MG63 (cell line): ENCODE measurements at regions not wholly inside any gene's neighbourhood (a gene's known extent, or its start where the extent isn't known, plus 50 kb on each side); places are given as distances from the start of the nearest gene placed in this dataset.
"Not testable (repeated sequence)": the region's sequence is repeated elsewhere in the genome, so short reads cannot be mapped to it uniquely, and the experiment has no call there.

Experiments
- DNase-seq: peaks from one replicate; pipeline ENCODE4 v3.0.0-alpha.2; 2020
- H3K27me3 ChIP-seq: fragments of 250-450 bp; sonication (Bioruptor Pico); 2 replicates; pipeline ENCODE4 v1.5.1; 2020; ENCODE audit warnings: mild to moderate bottlenecking, moderate library complexity
- H3K36me3 ChIP-seq: fragments of 250-450 bp; sonication (Bioruptor Pico); 2 replicates; pipeline ENCODE4 v1.5.1; 2020; ENCODE audit warnings: mild to moderate bottlenecking, moderate library complexity
- H3K4me3 ChIP-seq: fragments of 250-450 bp; sonication (Bioruptor Pico); 2 replicates; pipeline ENCODE4 v1.5.1; 2020; ENCODE audit warnings: mild to moderate bottlenecking, moderate library complexity
- H3K9me3 ChIP-seq: fragments of 250-450 bp; sonication (Bioruptor Pico); 2 replicates; pipeline ENCODE4 v1.5.1; 2020; ENCODE audit warnings: mild to moderate bottlenecking, moderate library complexity

DNA sequence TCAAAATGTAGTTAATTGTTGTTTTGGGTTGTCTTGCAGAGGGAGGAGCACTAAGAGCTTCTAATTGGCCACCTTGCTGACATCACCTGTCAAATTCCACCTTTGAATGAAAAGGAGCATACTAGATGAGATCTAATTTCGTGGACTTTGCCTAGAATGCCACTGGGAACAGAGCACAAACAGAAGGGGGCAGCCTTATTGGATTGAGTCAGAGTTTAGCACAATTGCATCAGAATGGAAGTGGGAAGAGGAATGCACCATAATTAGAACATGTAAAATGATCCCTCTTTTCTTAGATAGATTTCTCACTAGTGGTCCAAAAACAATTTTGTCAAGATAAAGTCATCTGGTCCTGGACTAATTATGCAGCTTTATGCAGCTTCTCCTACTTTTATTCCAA lies 1552.2 kb downstream of the PCDH9 start:
- H3K4me3 ChIP-seq: no peak overlapping the region
- no peaks in the 10 kb centered on the region for H3K36me3 ChIP-seq
- DNase-seq: no peak
- peaks cover 6% of the 10 kb centered on the region; the same call in 1 of the 2 replicates for H3K9me3 ChIP-seq
- H3K27me3 ChIP-seq: no peaks in the 10 kb centered on the region

GRCh38 chr13:65675383-65675782 lies 1554.8 kb downstream of the PCDH9 start:
- not testable (repeated sequence) for DNase-seq, H3K4me3 ChIP-seq, H3K36me3 ChIP-seq, H3K9me3 ChIP-seq, H3K27me3 ChIP-seq

GRCh38 chr13:65670014-65670625 lies 1560.0 kb downstream of the PCDH9 start:
- Histone ChIP-seq H3K27me3 (no peaks in the 10 kb centered on the region), H3K9me3 (peaks cover 6% of the 10 kb centered on the region), H3K4me3 (no peak overlapping the region), H3K36me3 (no peaks in the 10 kb centered on the region)
- no peak for DNase-seq

DNA sequence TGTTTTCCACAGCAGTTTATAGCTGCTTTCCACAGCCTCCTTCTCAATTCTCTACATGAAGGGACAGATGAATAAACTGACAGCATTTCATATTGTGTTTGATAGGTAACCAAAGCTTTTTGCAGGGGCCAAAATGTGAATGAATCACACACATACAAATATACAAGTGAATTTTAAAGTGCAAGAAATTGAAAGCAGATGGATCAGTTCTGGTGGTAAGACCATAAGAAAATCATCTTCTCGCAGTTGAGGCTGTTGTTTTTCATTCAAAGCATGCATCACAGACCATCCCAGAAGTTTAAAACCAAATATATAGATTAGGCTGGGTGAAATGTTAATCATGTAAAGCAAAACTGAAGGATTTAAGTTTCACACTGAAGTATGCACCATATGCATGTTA lies 1569.4 kb downstream of the PCDH9 start:
- H3K4me3 ChIP-seq: no peak overlapping the region
- no peaks in the 10 kb centered on the region for H3K27me3 ChIP-seq
- DNase-seq: no peak
- no peaks in the 10 kb centered on the region for H3K36me3 ChIP-seq
- H3K9me3 ChIP-seq: 0 out of 2 replicates have a peak, but pooled peaks cover 2% of the 10 kb centered on the region

GRCh38 chr13:65656740-65657329 lies 1573.3 kb downstream of the PCDH9 start:
- DNase-seq: no peak
- H3K4me3 ChIP-seq: no peak overlapping the region
- H3K36me3 ChIP-seq: no peaks in the 10 kb centered on the region
- no peaks in the 10 kb centered on the region for H3K27me3 ChIP-seq
- no peaks in the 10 kb centered on the region for H3K9me3 ChIP-seq

DNA sequence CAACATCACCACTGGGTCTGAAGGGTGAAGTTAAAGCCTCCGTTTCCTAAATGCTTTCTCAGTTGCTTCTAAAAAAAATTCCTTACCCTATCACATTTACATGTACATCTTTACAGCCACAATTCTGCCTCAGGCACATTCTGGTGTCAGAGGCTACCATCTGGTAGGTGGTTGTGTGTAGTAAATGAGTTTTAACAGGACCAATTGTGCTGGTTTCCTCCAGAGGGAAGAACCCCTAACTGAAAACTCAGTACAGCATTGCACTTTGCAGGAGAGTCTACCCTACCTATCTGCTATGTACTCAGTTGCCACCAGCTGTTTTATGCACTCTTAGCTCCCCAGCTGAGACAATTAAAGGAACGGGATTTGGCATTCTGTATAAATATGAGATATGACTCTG lies 1576.5 kb downstream of the PCDH9 start:
- Histone ChIP-seq H3K27me3 (no peaks in the 10 kb centered on the region), H3K9me3 (no peaks in the 10 kb centered on the region), H3K4me3 (no peak overlapping the region), H3K36me3 (no peaks in the 10 kb centered on the region)
- DNase-seq: no peak

DNA sequence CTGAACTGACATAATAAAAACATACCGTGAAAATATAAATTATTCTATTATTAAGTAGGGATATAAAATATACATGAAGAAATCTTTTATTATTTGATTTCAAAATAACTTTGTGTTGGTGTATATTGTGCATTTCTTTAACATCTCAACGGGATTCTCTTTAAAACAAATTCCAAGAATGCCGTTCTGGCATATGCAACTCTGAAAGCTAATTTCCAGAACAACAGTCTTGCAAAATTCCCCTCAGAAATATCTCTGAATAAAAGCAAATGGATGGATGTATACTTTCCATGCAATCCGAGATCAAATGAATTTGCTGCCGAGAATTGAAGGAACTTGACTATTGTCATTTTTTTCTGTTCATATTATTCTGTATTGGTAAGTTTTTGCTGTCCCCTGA lies 1579.8 kb downstream of the PCDH9 start:
- Histone ChIP-seq H3K36me3 (no peaks in the 10 kb centered on the region), H3K27me3 (no peaks in the 10 kb centered on the region), H3K9me3 (no peaks in the 10 kb centered on the region), H3K4me3 (no peak overlapping the region)
- no peak for DNase-seq

DNA sequence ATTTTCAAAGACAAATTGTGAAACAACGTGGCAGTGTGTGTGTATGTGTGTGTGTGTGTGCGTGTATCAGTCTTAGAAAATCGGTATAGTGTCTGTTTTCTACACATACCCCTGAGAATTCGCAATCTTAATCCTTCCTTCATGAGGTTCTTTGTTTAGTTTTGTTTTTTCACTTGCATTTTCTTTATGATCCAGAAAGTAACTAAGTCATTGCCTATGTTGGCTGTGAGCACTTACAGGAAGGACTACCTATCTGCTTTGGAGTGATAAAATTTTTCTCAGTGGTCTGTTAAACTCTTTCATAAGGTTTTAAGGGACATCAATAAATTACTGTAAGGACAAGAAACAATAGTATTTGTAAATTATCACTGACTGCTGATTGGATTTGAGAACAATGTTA lies 1587.1 kb downstream of the PCDH9 start:
- no peak for DNase-seq
- Histone ChIP-seq H3K36me3 (no peaks in the 10 kb centered on the region), H3K4me3 (no peak overlapping the region), H3K9me3 (no peaks in the 10 kb centered on the region), H3K27me3 (no peaks in the 10 kb centered on the region)

GRCh38 chr13:65642301-65642700 lies 1587.8 kb downstream of the PCDH9 start:
- no peak for DNase-seq
- H3K36me3 ChIP-seq: no peaks in the 10 kb centered on the region
- H3K9me3 ChIP-seq: no peaks in the 10 kb centered on the region
- no peak overlapping the region for H3K4me3 ChIP-seq
- H3K27me3 ChIP-seq: no peaks in the 10 kb centered on the region

- Histone ChIP-seq H3K9me3 (no peaks in the 10 kb centered on the region), H3K36me3 (no peaks in the 10 kb centered on the region), H3K4me3 (no peak overlapping the region), H3K27me3 (no peaks in the 10 kb centered on the region)
- peak; percentile 2 for DNase-seq
These were observed 1591.5 kb downstream of the PCDH9 start for GRCh38 chr13:65638572-65639168.

GRCh38 chr13:65633806-65634205 lies 1596.3 kb downstream of the PCDH9 start:
- H3K9me3 ChIP-seq: no peaks in the 10 kb centered on the region
- no peaks in the 10 kb centered on the region for H3K27me3 ChIP-seq
- H3K36me3 ChIP-seq: no peaks in the 10 kb centered on the region
- no peak for DNase-seq
- no peak overlapping the region for H3K4me3 ChIP-seq

- DNase-seq: no peak
- Histone ChIP-seq H3K36me3 (no peaks in the 10 kb centered on the region), H3K4me3 (peak overlapping the region; percentile 0; the same call in 1 of the 2 replicates), H3K9me3 (no peaks in the 10 kb centered on the region), H3K27me3 (no peaks in the 10 kb centered on the region)
These were observed 1599.1 kb downstream of the PCDH9 start for GRCh38 chr13:65631078-65631477.

DNA sequence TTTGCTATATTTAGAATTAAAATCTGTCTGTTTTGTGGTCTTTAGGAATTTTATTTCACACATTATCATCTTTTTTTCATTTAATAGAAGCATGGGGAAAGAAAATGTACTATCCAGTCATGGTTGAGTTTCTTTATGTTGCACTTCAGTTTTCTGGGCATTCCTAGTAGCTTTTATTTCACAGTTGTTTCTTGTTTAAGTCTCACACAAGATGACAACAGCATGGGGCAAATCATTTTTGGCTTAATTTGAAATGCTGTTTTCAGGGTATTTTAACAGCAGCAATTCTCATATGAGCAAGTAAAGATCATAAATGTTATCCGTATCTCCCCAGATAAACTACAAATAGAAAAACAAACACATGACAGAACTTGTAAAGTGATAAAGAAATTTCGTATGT lies 1600.2 kb downstream of the PCDH9 start:
- no peak for DNase-seq
- Histone ChIP-seq H3K9me3 (no peaks in the 10 kb centered on the region), H3K36me3 (no peaks in the 10 kb centered on the region), H3K27me3 (no peaks in the 10 kb centered on the region), H3K4me3 (no peak overlapping the region)

GRCh38 chr13:65623148-65623547 lies 1607.0 kb downstream of the PCDH9 start:
- Histone ChIP-seq H3K27me3 (no peaks in the 10 kb centered on the region), H3K36me3 (no peaks in the 10 kb centered on the region), H3K4me3 (no peak overlapping the region), H3K9me3 (no peaks in the 10 kb centered on the region)
- DNase-seq: no peak

- H3K9me3 ChIP-seq: no peaks in the 10 kb centered on the region
- DNase-seq: no peak
- H3K36me3 ChIP-seq: no peaks in the 10 kb centered on the region
- no peaks in the 10 kb centered on the region for H3K27me3 ChIP-seq
- no peak overlapping the region for H3K4me3 ChIP-seq
These were observed 1614.6 kb downstream of the PCDH9 start for GRCh38 chr13:65615506-65615905.

DNA sequence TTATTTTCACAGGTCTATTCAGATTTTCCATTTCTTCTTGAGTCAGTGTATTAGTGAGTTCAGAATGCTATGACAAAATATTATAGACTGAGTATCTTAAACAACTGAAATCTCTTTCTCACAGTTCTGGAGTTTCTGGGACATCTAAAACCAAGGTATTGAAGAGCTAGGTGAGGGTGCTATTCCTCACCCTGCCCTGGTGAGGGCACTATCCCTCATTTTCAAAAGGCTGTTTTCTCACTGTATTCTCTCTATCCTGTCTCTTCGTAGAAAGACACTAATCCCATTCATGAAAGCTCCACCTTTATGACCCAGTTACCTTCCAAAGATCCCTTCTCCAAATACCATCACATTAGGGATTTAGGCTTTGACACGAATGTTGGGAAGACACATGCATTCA lies 1617.1 kb downstream of the PCDH9 start:
- Histone ChIP-seq H3K27me3 (no peaks in the 10 kb centered on the region), H3K4me3 (no peak overlapping the region), H3K9me3 (no peaks in the 10 kb centered on the region), H3K36me3 (no peaks in the 10 kb centered on the region)
- no peak for DNase-seq

DNA sequence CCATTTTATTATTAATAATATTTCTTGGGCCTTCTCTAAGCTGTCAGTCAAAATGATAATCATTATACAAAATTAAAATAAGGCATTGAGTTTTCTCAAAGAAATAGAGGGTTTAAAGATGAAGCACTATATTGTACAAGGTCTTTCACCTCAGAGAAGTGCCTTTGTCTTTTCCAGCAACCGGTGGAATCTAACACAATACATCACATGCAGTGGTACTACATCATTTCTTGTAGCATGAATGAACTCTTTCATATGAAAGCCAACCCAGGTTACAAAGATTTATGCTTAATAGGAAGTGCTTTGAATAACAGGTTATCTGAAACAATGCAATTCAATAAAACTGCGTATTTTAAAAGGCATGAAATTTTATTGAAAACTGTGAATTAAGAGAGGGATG lies 1620.8 kb downstream of the PCDH9 start:
- Histone ChIP-seq H3K27me3 (no peaks in the 10 kb centered on the region), H3K9me3 (no peaks in the 10 kb centered on the region; the same call in 1 of the 2 replicates), H3K4me3 (no peak overlapping the region), H3K36me3 (no peaks in the 10 kb centered on the region)
- no peak for DNase-seq

GRCh38 chr13:65606622-65607021 lies 1623.5 kb downstream of the PCDH9 start:
- Histone ChIP-seq H3K27me3 (no peaks in the 10 kb centered on the region), H3K4me3 (no peak overlapping the region), H3K36me3 (no peaks in the 10 kb centered on the region), H3K9me3 (no peaks in the 10 kb centered on the region; the same call in 1 of the 2 replicates)
- no peak for DNase-seq
